ENCODE measurements at regions not wholly inside any gene's neighbourhood (a gene's known extent, or its start where the extent isn't known, plus 50 kb on each side); places are given as distances from the start of the nearest gene placed in this dataset.

GRCh38 chr10:108260383-108260906 is 1095.9 kb upstream of the SORCS1 start:
- TF ChIP-seq CTCF (conservative IDR thresholded peaks at IDR 0.05) (no peak), EZH2 (IDR thresholded peaks at IDR 0.05; ENCODE audit: low read depth) (no peak)

Data from PC-9 (cell line).